CMK (cell line): ENCODE measurements at regions not wholly inside any gene's neighbourhood (a gene's known extent, or its start where the extent isn't known, plus 50 kb on each side); places are given as distances from the start of the nearest gene placed in this dataset.
A peak's percentile ranks its signal among the peaks of the same experiment; 100 is the strongest.
"Not testable (repeated sequence)": the region's sequence is repeated elsewhere in the genome, so short reads cannot be mapped to it uniquely, and the experiment has no call there.

Experiments
- DNase-seq: peaks from one replicate; pipeline ENCODE4 v3.0.0-alpha.2; 2010; ENCODE audit warnings: low read depth

DNA sequence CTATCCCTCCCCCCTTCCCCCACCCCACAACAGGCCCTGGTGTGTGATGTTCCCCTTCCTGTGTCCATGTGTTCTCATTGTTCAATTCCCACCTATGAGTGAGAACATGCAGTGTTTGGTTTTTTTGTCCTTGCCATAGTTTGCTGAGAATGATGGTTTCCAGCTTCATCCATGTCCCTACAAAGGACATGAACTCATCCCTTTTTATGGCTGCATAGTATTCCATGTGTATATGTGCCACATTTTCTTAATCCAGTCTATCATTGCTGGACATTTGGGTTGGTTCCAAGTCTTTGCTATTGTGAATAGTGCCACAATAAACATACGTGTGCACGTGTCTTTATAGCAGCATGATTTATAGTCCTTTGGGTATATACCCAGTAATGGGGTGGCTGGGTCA is 52.3 kb upstream of the MAN1A2 start:
- DNase-seq: not testable (repeated sequence)

DNA sequence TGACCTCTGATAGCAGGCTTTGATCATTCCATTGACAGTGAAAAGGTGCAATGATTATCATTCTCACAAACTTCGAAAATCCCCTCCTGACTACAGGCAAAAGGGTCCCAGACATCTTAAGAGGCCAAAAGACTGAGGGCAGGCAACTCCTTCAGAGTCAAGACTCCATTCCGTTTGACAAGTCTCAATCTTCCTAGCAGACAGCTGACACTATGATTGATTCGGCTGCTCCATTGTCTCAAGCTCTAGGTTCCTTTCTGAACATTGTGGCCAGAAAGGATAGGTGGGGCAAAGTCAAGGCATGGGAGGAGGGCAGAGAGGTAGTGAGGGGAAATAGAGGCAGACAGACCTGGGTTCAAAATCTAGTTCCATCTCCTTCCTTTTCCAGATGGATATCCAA is 53.7 kb upstream of the MAN1A2 start:
- DNase-seq: no peak

DNA sequence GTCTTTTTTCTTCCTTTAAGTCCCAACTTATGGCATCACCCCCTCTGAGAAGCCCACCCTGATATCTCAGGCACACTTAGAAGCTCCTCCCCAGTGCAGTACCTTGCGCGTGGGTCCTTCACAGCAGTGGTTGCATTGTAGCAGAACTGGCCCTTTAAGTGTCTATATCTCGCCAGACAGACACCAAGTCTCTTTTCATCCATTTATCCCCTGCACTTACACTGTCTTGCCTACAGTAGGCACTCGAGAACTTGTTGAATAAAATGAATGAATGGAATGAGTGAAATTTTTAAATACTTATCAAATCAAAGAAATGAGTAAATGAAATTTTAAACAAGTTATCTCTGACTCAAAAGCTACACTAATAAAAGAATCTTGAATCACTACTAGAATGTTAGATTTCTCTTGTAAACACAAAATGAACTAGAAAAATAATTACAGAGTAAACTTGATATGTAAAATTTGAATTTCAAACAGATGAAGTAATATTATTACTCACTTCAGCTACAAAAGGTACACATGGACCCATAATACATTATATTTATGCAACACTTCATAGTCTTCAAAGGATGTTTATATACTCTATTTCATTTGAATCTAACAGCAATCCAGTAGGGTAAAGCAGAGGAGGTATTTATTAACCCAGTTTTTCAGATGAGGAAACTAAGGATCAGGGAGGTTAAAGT is 54.7 kb upstream of the MAN1A2 start:
- no peak for DNase-seq

DNA sequence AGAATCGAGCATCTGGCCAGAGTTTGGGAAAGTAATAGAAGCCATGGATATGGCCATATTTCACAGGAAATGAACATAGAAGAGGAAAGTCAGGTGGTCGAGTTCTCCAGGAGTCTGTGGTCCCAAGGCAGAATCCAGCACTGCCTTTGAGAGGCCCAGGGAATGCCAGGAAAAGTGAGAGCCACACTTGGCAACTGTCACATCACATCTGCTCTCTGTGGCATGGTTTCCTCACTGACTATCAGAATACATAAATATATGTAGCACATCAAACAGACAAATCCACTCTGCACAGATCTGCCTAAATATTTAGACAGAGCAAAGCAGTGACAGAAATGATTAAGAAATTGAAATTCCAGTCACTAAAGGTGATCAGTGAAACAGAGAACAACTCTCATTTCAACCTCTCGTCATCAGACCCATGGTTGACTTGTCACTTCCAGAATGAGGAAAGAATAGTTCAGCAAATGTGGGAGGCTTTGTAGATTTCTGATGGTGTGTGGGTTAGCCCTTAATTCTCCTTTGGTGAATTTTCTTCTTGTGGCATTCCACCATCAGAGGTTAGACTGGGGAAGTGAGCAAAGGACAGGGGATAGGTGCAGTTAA is 58.8 kb upstream of the MAN1A2 start:
- no peak for DNase-seq

DNA sequence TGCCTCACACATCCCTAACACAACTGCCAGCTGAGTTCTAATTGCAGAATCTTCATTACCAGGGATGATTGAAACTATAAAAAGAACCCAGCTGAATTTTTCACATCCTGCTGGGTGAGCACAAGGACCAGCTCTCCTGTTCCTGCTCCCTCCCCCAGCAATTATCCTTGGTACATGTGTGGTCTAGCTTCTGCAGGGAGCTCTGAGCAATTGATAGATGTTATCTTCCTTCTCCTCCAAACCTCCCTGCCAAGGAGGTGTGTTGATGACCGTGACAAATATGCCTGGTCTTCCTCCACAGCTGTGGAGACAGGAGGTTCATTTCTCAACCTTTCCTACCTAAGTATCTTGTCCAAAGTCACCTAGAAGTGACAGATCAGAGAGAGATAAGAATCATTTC is 65.3 kb upstream of the MAN1A2 start:
- DNase-seq: no peak

DNA sequence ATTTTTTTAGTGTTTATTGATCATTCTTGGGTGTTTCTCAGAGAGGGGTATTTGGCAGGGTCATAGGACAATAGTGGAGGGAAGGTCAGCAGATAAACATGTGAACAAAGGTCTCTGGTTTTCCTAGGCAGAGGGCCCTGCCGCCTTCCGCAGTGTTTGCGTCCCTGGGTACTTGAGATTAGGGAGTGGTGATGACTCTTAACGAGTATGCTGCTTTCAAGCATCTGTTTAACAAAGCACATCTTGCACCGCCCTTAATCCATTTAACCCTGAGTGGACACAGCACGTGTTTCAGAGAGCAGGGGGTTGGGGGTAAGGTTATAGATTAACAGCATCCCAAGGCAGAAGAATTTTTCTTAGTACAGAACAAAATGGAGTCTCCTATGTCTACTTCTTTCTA is 67.1 kb upstream of the MAN1A2 start:
- DNase-seq: not testable (repeated sequence)

DNA sequence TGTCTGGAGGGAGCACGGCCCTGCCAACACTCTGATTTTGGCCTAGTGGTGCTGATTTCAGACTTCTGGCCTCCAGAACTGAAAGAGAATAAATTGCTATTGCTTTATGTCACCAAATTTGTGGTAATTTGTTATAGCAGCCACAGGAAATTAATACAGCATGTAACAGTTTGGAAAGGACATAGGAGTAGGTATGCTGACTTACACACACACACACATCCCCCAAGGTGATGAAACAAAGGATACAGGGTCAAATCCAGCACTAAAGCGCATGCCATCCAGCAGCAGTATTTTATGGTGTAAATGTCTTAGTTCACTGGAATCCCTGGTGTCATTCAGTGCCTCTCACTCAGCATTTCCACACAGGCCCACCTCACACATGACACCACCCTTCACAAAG is 72.2 kb upstream of the MAN1A2 start:
- DNase-seq: no peak

DNA sequence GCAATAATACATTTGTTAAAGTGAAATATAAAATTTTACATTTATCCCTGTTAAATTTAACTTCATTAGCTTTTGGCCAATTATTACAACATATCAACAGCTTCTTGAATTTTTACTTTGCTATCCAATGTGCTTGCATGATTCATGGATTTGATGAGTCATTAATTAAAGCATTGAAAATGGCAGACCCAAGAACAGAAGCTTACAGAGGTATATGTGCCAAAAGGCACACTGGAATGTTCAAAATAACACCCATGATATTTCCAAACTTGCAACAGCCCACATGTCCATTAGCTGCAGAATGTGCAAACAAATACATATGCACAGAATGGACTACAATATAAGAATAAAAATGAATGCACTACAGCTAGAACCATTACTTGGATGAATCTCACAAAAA is 76.4 kb upstream of the MAN1A2 start:
- no peak for DNase-seq

DNA sequence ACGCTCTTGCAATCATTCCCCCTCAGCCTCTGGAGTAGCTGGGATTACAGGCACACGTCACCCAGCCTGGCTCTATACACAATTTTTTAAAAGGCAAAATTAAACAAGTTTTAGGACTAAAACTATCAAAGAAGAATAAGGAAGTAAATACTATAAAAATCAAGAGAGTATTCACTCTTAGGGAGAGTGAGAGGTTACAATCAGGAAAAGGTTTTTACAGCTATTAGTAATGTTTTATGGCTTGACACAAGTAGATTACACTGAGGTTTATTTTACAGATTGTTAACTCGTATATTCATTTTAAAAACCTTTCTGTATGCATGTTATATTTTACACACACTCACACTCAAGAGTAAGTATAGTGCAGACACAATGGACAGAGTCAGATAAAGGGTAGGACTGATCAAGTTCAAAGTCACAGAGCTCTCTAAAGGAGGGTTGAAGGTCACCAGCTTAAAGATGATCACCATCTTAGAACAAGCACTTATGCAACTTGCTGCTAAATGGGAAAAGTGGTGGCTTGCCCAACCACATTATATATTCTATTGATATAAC is 77.9 kb upstream of the MAN1A2 start:
- no peak for DNase-seq

DNA sequence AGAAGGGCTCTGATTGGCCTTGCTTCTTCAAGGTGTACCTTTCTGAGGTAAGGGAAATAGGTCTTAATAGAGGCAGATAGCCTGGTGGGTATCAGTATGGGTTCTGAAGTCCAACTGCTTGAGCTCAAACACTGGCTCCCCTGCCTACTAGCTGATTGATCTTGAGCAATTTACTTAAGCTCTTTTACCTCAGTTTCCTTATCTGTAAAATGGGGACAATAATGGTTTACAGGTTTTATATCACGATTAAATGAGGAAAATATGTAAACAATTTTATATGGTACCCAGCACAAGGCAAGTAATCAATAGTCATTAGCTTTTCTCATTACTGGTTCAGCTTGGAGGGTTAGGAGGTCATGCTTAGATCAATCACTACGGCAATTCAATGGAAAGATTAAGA is 75.8 kb upstream of the VTCN1 start:
- DNase-seq: no peak

DNA sequence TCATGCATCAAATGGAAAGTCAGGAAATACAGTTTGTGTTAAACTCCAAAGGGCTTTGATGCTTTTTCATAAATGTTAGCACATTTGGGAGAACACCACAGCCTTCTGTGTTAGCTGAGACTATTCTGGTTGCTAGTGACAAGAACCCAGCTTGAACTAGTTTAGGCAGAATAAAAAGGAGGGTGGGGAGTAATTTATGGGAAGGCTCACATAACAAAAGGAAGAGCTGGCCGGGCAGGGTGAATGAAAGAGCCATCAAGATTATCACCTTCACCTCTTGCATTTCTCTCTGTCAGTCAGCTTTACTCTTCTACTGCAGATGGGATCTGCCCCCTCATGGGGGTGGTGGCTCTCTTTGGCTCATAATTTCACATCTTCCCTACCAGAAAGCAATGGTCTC is 75.4 kb upstream of the VTCN1 start:
- no peak for DNase-seq

- DNase-seq: peak; percentile 21
Observed at GRCh38 chr1:117284399-117285215, 73.9 kb upstream of the VTCN1 start.

DNA sequence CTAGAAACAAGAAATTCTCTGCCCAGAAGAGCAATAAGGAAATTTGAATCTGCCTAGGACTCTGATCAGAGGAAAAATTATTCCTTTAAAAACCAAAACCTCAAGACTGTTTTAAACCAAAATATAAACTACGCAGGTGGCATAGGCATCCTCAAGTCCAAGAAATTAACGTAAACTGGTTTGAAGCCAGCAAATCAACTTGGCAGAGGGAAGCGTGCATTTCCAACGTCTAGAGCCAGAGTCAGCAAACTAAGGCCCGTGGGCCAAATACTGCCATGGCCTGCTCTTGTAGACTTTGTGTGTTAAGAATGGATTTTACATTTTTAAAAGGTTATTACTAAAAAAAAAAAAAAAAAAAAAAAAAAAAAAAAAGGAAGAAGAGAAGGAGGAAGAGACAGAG is 67.8 kb upstream of the VTCN1 start:
- no peak for DNase-seq

- no peak for DNase-seq
Observed at GRCh38 chr1:117275055-117275454, 64.3 kb upstream of the VTCN1 start.

- DNase-seq: no peak
Observed at GRCh38 chr1:117271959-117272358, 61.2 kb upstream of the VTCN1 start.

GRCh38 chr1:117271129-117271528 is 60.4 kb upstream of the VTCN1 start:
- no peak for DNase-seq

- DNase-seq: no peak
Observed at GRCh38 chr1:117270679-117271078, 60.0 kb upstream of the VTCN1 start.

GRCh38 chr1:117268535-117269455 is 58.1 kb upstream of the VTCN1 start:
- no peak for DNase-seq

- no peak for DNase-seq
Observed at GRCh38 chr1:117267232-117267774, 56.6 kb upstream of the VTCN1 start.

- DNase-seq: no peak
Observed at GRCh38 chr1:117262976-117263375, 52.2 kb upstream of the VTCN1 start.

- DNase-seq: no peak
Observed at GRCh38 chr1:117261424-117261785, 50.7 kb upstream of the VTCN1 start.
